ENCODE measurements at regions not wholly inside any gene's neighbourhood (a gene's known extent, or its start where the extent isn't known, plus 50 kb on each side); places are given as distances from the start of the nearest gene placed in this dataset.

GRCh38 chr2:3101016-3101942, 276.3 kb downstream of the EIPR1 start:
- DNase-seq (ENCODE audit: low read depth) = no peak
- H3K4me3 ChIP-seq (ENCODE audit: low read depth, low read length) = no peak overlapping the region
- TF ChIP-seq CTCF (conservative IDR thresholded peaks at IDR 0.05; ENCODE audit: low read depth, low read length) = no peak

GRCh38 chr2:3100386-3100785, 277.2 kb downstream of the EIPR1 start:
- no peak for TF ChIP-seq CTCF (conservative IDR thresholded peaks at IDR 0.05; ENCODE audit: low read depth, low read length)
- DNase-seq (ENCODE audit: low read depth) = no peak
- H3K4me3 ChIP-seq (ENCODE audit: low read depth, low read length) = no peak overlapping the region

DNA sequence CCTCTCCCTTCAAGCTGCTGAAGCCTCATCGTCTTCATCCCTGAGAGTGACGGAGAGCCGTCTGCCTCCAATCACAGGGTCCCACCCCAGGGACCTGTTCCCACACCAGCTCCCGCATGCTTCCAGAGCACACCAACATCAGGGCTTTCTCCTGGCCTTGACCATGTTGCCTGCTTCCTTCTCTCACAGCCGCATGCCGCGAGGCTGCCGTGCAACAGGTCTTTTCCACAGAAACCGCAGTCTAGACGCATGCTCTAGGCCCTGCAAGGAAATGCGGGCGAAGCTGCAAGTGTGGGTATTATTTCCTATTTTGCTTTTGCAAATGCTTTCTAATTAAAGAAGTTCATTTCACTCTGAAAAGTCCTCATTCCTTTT, 277.8 kb downstream of the EIPR1 start:
- no peak for TF ChIP-seq CTCF (conservative IDR thresholded peaks at IDR 0.05; ENCODE audit: low read depth, low read length)
- DNase-seq (ENCODE audit: low read depth) = no peak
- no peak overlapping the region for H3K4me3 ChIP-seq (ENCODE audit: low read depth, low read length)

GRCh38 chr2:3099145-3099859, 278.3 kb downstream of the EIPR1 start:
- no peak overlapping the region for H3K4me3 ChIP-seq (ENCODE audit: low read depth, low read length)
- TF ChIP-seq CTCF (conservative IDR thresholded peaks at IDR 0.05; ENCODE audit: low read depth, low read length) = no peak
- no peak for DNase-seq (ENCODE audit: low read depth)

- DNase-seq (ENCODE audit: low read depth) = no peak
- no peak for TF ChIP-seq CTCF (conservative IDR thresholded peaks at IDR 0.05; ENCODE audit: low read depth, low read length)
Measured at GRCh38 chr2:3098231-3098630, 279.4 kb downstream of the EIPR1 start.

DNA sequence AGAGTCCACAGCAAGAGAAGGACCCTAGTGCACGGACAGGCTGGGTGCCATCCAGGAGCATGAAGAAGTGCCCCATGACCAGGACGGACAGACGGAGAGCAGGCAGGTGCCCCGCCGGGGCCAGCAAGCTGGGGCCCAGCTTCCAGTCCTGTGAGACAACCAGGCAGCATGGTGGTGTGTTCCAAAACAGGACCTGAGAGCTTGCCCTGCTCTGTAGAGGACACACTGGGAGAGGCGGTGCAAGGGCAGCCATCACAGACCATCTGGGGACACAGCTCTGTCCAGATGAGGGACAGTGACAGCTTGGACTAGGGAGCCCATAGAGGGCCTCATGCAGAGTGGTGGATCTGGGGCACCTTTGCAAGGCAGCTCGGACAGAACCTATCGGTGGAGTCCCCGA, 279.8 kb downstream of the EIPR1 start:
- no peak overlapping the region for H3K4me3 ChIP-seq (ENCODE audit: low read depth, low read length)
- DNase-seq (ENCODE audit: low read depth) = no peak
- no peak for TF ChIP-seq CTCF (conservative IDR thresholded peaks at IDR 0.05; ENCODE audit: low read depth, low read length)

More at GRCh38 chr2:3098231-3098630, 279.4 kb downstream of the EIPR1 start:
- H3K4me3 ChIP-seq (ENCODE audit: low read depth, low read length) = no peak overlapping the region

Data from choroid plexus epithelial cell (primary cell).